HCT116 (cell line): ENCODE measurements at regions not wholly inside any gene's neighbourhood (a gene's known extent, or its start where the extent isn't known, plus 50 kb on each side); places are given as distances from the start of the nearest gene placed in this dataset.

Experiments
- ATAC-seq: fragments of 200-7000 bp; cut with Tn5 transposase; 2 replicates; pipeline ENCODE4 v1.9.1; 2020; ENCODE audit warnings: mild to moderate bottlenecking, moderate library complexity
- BruUV-seq: library from RNA; stranded (reverse); fragments of 400-500 nt; replicated peaks from 2 replicates; lab custom pipeline; 2021; lab: Mats Ljungman, UMichigan
- CTCF ChIA-PET: fragments of 300-600 bp; sonication (Branson Sonifier 250); formaldehyde crosslinking; loops from one replicate; lab custom pipeline; 2021; ENCODE audit warnings: antibody characterized with exemption; lab: Charles Lee
- POLR2A ChIA-PET: fragments of 300-600, 350-600 bp; sonication (Branson Sonifier 250); formaldehyde crosslinking; loops from one replicate; lab custom pipeline; 2021; ENCODE audit warnings: antibody characterized with exemption; lab: Charles Lee
- RAD21 ChIA-PET, 2 experiments: fragments of 300-600 bp; sonication (Branson Sonifier 250); formaldehyde crosslinking; loops; one replicate each; lab custom pipeline; 2023; ENCODE audit warnings: low total read pairs in 2 of 2; ENCODE audit not compliant: uncharacterized antibody in 2 of 2, unreplicated experiment in 2 of 2, low non-redundant PET in 1 of 2; lab: Charles Lee
- DNase-seq: peaks from one replicate; pipeline ENCODE4 v3.0.0-alpha.2; 2010; ENCODE audit warnings: low read depth, low spot score
- H2AFZ ChIP-seq: fragments of 200-600 bp; shearing (Covaris generic), sonication (generic); 2 replicates; pipeline ENCODE4 v1.6.1; 2017; ENCODE audit warnings: low read depth, mixed run types, mixed read lengths, antibody characterized with exemption, low read length; ENCODE audit not compliant: poor library complexity, severe bottlenecking
- H3K27ac ChIP-seq: 2 replicates; pipeline ENCODE4 v1.5.1; 2012; ENCODE audit warnings: low read depth, low read length
- H3K27me3 ChIP-seq: fragments of 200-600 bp; sonication (generic); 2 replicates; pipeline ENCODE4 v1.6.1; 2016; ENCODE audit warnings: mixed run types, low read length, mixed read lengths; ENCODE audit not compliant: insufficient read depth
- H3K36me3 ChIP-seq, 2 experiments: fragments of 200-500 bp in 1 of 2; fragments of 200-600 bp in 1 of 2; sonication (Bioruptor generic) in 1 of 2; sonication (generic) in 1 of 2; 2 replicates each; pipeline versions ENCODE4 v1.5.1 to v1.6.1; 2014 to 2016; ENCODE audit warnings: low read length in 2 of 2, inconsistent platforms in 1 of 2, mixed read lengths in 1 of 2, mixed run types in 1 of 2; ENCODE audit not compliant: insufficient read depth in 2 of 2, control insufficient read depth in 1 of 2
- H3K4me1 ChIP-seq, 2 experiments: fragments of 200-600 bp in 1 of 2; sonication (generic) in 1 of 2; 2 replicates each; pipeline versions ENCODE4 v1.5.1 to v1.6.1; 2012 to 2017; ENCODE audit warnings: low read length in 2 of 2, inconsistent platforms in 1 of 2, mild to moderate bottlenecking in 1 of 2, mixed read lengths in 1 of 2, mixed run types in 1 of 2, moderate library complexity in 1 of 2; ENCODE audit not compliant: insufficient read depth in 2 of 2, control insufficient read depth in 1 of 2
- H3K4me2 ChIP-seq: fragments of 200-600 bp; sonication (generic); 2 replicates; pipeline ENCODE4 v1.6.1; 2017; ENCODE audit warnings: mixed run types, low read length, mixed read lengths
- H3K4me3 ChIP-seq, 2 experiments: fragments of 200-600 bp in 1 of 2; sonication (generic) in 1 of 2; replicated peaks in 1 of 2; 2 replicates each; pipeline ENCODE4 v1.5.1; 2011 to 2016; ENCODE audit warnings: low read length in 2 of 2, control low read depth in 1 of 2, low read depth in 1 of 2, mild to moderate bottlenecking in 1 of 2, mixed read lengths in 1 of 2, mixed run types in 1 of 2
- H3K79me2 ChIP-seq: fragments of 200-600 bp; sonication (generic); 2 replicates; pipeline ENCODE4 v1.6.1; 2017; ENCODE audit warnings: mild to moderate bottlenecking, mixed run types, low read length, moderate library complexity, mixed read lengths; ENCODE audit not compliant: insufficient read depth
- H3K9ac ChIP-seq: fragments of 200-600 bp; sonication (generic); 2 replicates; pipeline ENCODE4 v1.6.1; 2016; ENCODE audit warnings: low read length, mixed read lengths
- H3K9me2 ChIP-seq: fragments of 200-600 bp; sonication (generic), shearing (Covaris generic); 2 replicates; pipeline ENCODE4 v1.6.1; 2017; ENCODE audit warnings: mixed run types, mild to moderate bottlenecking, moderate library complexity; ENCODE audit not compliant: insufficient read depth
- H3K9me3 ChIP-seq, 2 experiments: fragments of 200-500 bp in 1 of 2; fragments of 200-600 bp in 1 of 2; sonication (Bioruptor generic) in 1 of 2; sonication (generic) in 1 of 2; 2 replicates each; pipeline ENCODE4 v1.6.1; 2014 to 2017; ENCODE audit warnings: low read length in 2 of 2, mixed read lengths in 2 of 2, inconsistent platforms in 1 of 2, low read depth in 1 of 2, mild to moderate bottlenecking in 1 of 2, mixed run types in 1 of 2, moderate library complexity in 1 of 2; ENCODE audit not compliant: control insufficient read depth in 1 of 2, insufficient read depth in 1 of 2
- H4K20me1 ChIP-seq: fragments of 200-600 bp; sonication (generic), shearing (Covaris generic); 2 replicates; pipeline ENCODE4 v1.6.1; 2017; ENCODE audit warnings: mixed run types, mild to moderate bottlenecking, moderate library complexity; ENCODE audit not compliant: insufficient read depth
- ATF3 ChIP-seq: IDR thresholded peaks from 2 replicates; pipeline ENCODE4 v1.6.1; 2012
- CEBPB ChIP-seq: IDR thresholded peaks from 2 replicates; pipeline ENCODE4 v1.6.1; 2012; ENCODE audit warnings: low read depth
- CTCF ChIP-seq, 3 experiments: fragments of 200-600 bp in 1 of 3; sonication (generic) in 1 of 3; IDR thresholded peaks in 2 of 3; conservative IDR thresholded peaks in 1 of 3; 2 replicates each; pipeline ENCODE4 v1.5.1; 2012 to 2017; ENCODE audit warnings: low read depth in 2 of 3, low read length in 2 of 3, antibody characterized with exemption in 1 of 3, borderline replicate concordance in 1 of 3, control low read depth in 1 of 3, mild to moderate bottlenecking in 1 of 3, mixed read lengths in 1 of 3, mixed run types in 1 of 3, moderate library complexity in 1 of 3; ENCODE audit not compliant: insufficient read depth in 1 of 3
- EGR1 ChIP-seq: IDR thresholded peaks from 2 replicates; pipeline ENCODE4 v1.6.1; 2012; ENCODE audit warnings: low read depth
- ELF1 ChIP-seq: IDR thresholded peaks from 2 replicates; pipeline ENCODE4 v1.6.1; 2012; ENCODE audit warnings: low read depth, borderline replicate concordance
- EZH2 ChIP-seq: fragments of 200-600 bp; sonication (generic); IDR thresholded peaks from 2 replicates; pipeline ENCODE4 v1.6.1; 2017; ENCODE audit warnings: antibody characterized with exemption, mixed run types
- EZH2phosphoT487 ChIP-seq: fragments of 200-600 bp; IDR thresholded peaks from 2 replicates; pipeline ENCODE4 v1.6.1; 2018; ENCODE audit warnings: antibody characterized with exemption, borderline replicate concordance
- FOSL1 ChIP-seq: IDR thresholded peaks from 2 replicates; pipeline ENCODE4 v1.6.1; 2012; ENCODE audit warnings: low read depth
- JUND ChIP-seq: IDR thresholded peaks from 2 replicates; pipeline ENCODE4 v1.6.1; 2012
- MAX ChIP-seq: IDR thresholded peaks from 2 replicates; pipeline ENCODE4 v1.6.1; 2012
- POLR2A ChIP-seq: IDR thresholded peaks from 2 replicates; pipeline ENCODE4 v1.7.0; 2011; ENCODE audit warnings: borderline replicate concordance; ENCODE audit not compliant: insufficient read depth, insufficient read length; ENCODE audit errors: extremely low read depth
- POLR2AphosphoS5 ChIP-seq: IDR thresholded peaks from 2 replicates; pipeline ENCODE4 v1.6.1; 2011; ENCODE audit warnings: mild to moderate bottlenecking, low read depth, low read length, moderate library complexity
- RAD21 ChIP-seq: IDR thresholded peaks from 2 replicates; pipeline ENCODE4 v1.6.1; 2012; ENCODE audit warnings: low read depth, mild to moderate bottlenecking
- REST ChIP-seq: IDR thresholded peaks from 2 replicates; pipeline ENCODE4 v1.6.1; 2012; ENCODE audit warnings: low read depth
- SIN3A ChIP-seq: IDR thresholded peaks from 2 replicates; pipeline ENCODE4 v1.6.1; 2012; ENCODE audit warnings: low read depth
- SRF ChIP-seq: IDR thresholded peaks from 2 replicates; pipeline ENCODE4 v1.6.1; 2012; ENCODE audit warnings: low read depth
- TCF7L2 ChIP-seq: IDR thresholded peaks from 2 replicates; pipeline ENCODE4 v1.7.0; 2011; ENCODE audit warnings: borderline replicate concordance, inconsistent platforms; ENCODE audit not compliant: insufficient read depth, insufficient read length; ENCODE audit errors: extremely low read depth
- YY1 ChIP-seq: IDR thresholded peaks from 2 replicates; pipeline ENCODE4 v1.6.1; 2011; ENCODE audit warnings: low read length, low read depth, moderate library complexity, mild to moderate bottlenecking; ENCODE audit not compliant: insufficient replicate concordance; ENCODE audit errors: extremely low read depth
- ZNF274 ChIP-seq: fragments of 200-500 bp; sonication (Bioruptor generic); IDR thresholded peaks from 2 replicates; pipeline ENCODE4 v1.6.1; 2014; ENCODE audit warnings: mild to moderate bottlenecking, low read depth, low read length, inconsistent platforms
- intact Hi-C: fragments of 100-400 bp; cut with micrococcal nuclease; formaldehyde crosslinking; loops from 2 replicates; pipeline ENCODE4 v1.10.0; 2022

GRCh38 chr5:89991592-89991991 is 418.0 kb downstream of the CETN3 start:
- RAD21 ChIA-PET: no interaction called here
- no peak for DNase-seq
- H3K27me3 ChIP-seq: no peaks in the 10 kb centered on the region
- H3K9me3 ChIP-seq: no peaks in the 10 kb centered on the region
- H3K9me2 ChIP-seq: no peaks in the 10 kb centered on the region
- H3K9ac ChIP-seq: no peak overlapping the region
- TF ChIP-seq EZH2phosphoT487 (no peak), CEBPB (no peak), POLR2AphosphoS5 (no peak), RAD21 (no peak), CTCF (IDR thresholded peaks at IDR 0.05 in 2 of 3, conservative IDR thresholded peaks at IDR 0.05 in 1 of 3; ENCODE audit: borderline replicate concordance in 1 of 3, insufficient read depth in 1 of 3, low read depth in 2 of 3, low read length in 2 of 3) (no peak), SIN3A (no peak), FOSL1 (no peak), ZNF274 (no peak), EZH2 (no peak), YY1 (no peak), ELF1 (no peak), EGR1 (no peak), JUND (no peak), ATF3 (no peak), TCF7L2 (no peak), SRF (no peak), REST (no peak), MAX (no peak), POLR2A (no peak)
- TF ChIP-seq, all 23 proteins: peak for 0
- Histone ChIP-seq H2AFZ (no peak overlapping the region), H3K79me2 (no peaks in the 10 kb centered on the region), H3K36me3 (no peaks in the 10 kb centered on the region), H3K4me1 (no peaks in the 10 kb centered on the region), H3K4me3 (no peak overlapping the region), H4K20me1 (no peaks in the 10 kb centered on the region), H3K27ac (no peak overlapping the region), H3K4me2 (no peak overlapping the region)
- POLR2A ChIA-PET: no interaction called here
- no peak for ATAC-seq
- CTCF ChIA-PET: no interaction called here
- intact Hi-C loops: no loop called here
- BruUV-seq: no TSS peak
